ENCODE measurements at regions not wholly inside any gene's neighbourhood (a gene's known extent, or its start where the extent isn't known, plus 50 kb on each side); places are given as distances from the start of the nearest gene placed in this dataset.

- no peak for TF ChIP-seq TAF1 (IDR thresholded peaks at IDR 0.05; ENCODE audit: borderline replicate concordance, low read depth, low read length)
- no peak for TF ChIP-seq POLR2AphosphoS5 (IDR thresholded peaks at IDR 0.05; ENCODE audit: low read depth, low read length)
Observed at GRCh38 chr10:93181271-93182048, 107.8 kb downstream of the CYP26A1 start.
